Renal cortical epithelial cell (primary cell): ENCODE measurements at regions not wholly inside any gene's neighbourhood (a gene's known extent, or its start where the extent isn't known, plus 50 kb on each side); places are given as distances from the start of the nearest gene placed in this dataset.
"Not testable (repeated sequence)": the region's sequence is repeated elsewhere in the genome, so short reads cannot be mapped to it uniquely, and the experiment has no call there.

Source experiments
- DNase-seq: peaks from one replicate; pipeline ENCODE4 v3.0.0-alpha.2; 2011; ENCODE audit warnings: low read depth

GRCh38 chr6:150496629-150497028, 103.1 kb upstream of the PLEKHG1 start:
- DNase-seq = no peak

- DNase-seq = no peak
Observed at GRCh38 chr6:150499882-150500312, 99.8 kb upstream of the PLEKHG1 start.

- not testable (repeated sequence) for DNase-seq
Observed at GRCh38 chr6:150500568-150500967, 99.1 kb upstream of the PLEKHG1 start.

GRCh38 chr6:150503041-150503440, 96.6 kb upstream of the PLEKHG1 start:
- no peak for DNase-seq

GRCh38 chr6:150503586-150504339, 95.9 kb upstream of the PLEKHG1 start:
- no peak for DNase-seq

GRCh38 chr6:150507361-150507760, 92.3 kb upstream of the PLEKHG1 start:
- not testable (repeated sequence) for DNase-seq

- DNase-seq = no peak
Observed at GRCh38 chr6:150510576-150510975, 89.1 kb upstream of the PLEKHG1 start.

- DNase-seq = no peak
Observed at GRCh38 chr6:150511313-150511712, 88.4 kb upstream of the PLEKHG1 start.

- peak; percentile 22 for DNase-seq
Observed at GRCh38 chr6:150514806-150515380, 84.8 kb upstream of the PLEKHG1 start.

GRCh38 chr6:150516199-150516598, 83.5 kb upstream of the PLEKHG1 start:
- DNase-seq = no peak

GRCh38 chr6:150517175-150517574, 82.5 kb upstream of the PLEKHG1 start:
- no peak for DNase-seq

GRCh38 chr6:150521482-150521881, 78.2 kb upstream of the PLEKHG1 start:
- DNase-seq = no peak

- not testable (repeated sequence) for DNase-seq
Observed at GRCh38 chr6:150523216-150523615, 76.5 kb upstream of the PLEKHG1 start.

GRCh38 chr6:150525300-150525699, 74.4 kb upstream of the PLEKHG1 start:
- no peak for DNase-seq

GRCh38 chr6:150527100-150527499, 72.6 kb upstream of the PLEKHG1 start:
- peak; percentile 35 for DNase-seq

- peak; percentile 51 for DNase-seq
Observed at GRCh38 chr6:150528648-150529285, 70.9 kb upstream of the PLEKHG1 start.

GRCh38 chr6:150529646-150530045, 70.0 kb upstream of the PLEKHG1 start:
- DNase-seq = no peak

GRCh38 chr6:150531957-150532356, 67.7 kb upstream of the PLEKHG1 start:
- DNase-seq = peak; percentile 24

- no peak for DNase-seq
Observed at GRCh38 chr6:150534553-150534952, 65.1 kb upstream of the PLEKHG1 start.

GRCh38 chr6:150535151-150535804, 64.4 kb upstream of the PLEKHG1 start:
- no peak for DNase-seq

- no peak for DNase-seq
Observed at GRCh38 chr6:150535818-150536220, 63.9 kb upstream of the PLEKHG1 start.

GRCh38 chr6:150536835-150537234, 62.9 kb upstream of the PLEKHG1 start:
- no peak for DNase-seq

- DNase-seq = no peak
Observed at GRCh38 chr6:150537491-150537890, 62.2 kb upstream of the PLEKHG1 start.
